NCI-H1092 treated with DMSO at 0.1 percent for 48 hours (cell line): ENCODE measurements at regions not wholly inside any gene's neighbourhood (a gene's known extent, or its start where the extent isn't known, plus 50 kb on each side); places are given as distances from the start of the nearest gene placed in this dataset.

Experiments
- DNase-seq: peaks from one replicate; lab custom pipeline; 2025; lab: John Stamatoyannopoulos, UW

DNA sequence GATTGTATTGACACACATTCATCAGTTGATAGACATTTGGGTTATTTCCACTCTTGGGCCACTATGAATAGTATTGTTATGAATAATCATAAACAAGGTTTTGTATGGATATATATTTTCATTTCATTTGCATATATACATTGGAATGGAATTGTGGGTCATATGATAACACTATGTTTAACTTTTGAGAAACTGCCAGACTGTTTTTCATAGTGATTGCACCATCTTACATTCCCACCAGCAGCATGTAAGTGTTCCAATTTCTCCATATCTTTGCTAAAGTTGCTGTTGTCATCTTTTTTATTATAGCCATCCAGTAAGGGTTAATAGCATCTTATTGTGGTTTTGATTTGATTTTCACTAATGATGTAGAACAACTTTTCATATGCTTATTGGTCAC, 198.5 kb upstream of the PPFIA2 start:
- no peak for DNase-seq

DNA sequence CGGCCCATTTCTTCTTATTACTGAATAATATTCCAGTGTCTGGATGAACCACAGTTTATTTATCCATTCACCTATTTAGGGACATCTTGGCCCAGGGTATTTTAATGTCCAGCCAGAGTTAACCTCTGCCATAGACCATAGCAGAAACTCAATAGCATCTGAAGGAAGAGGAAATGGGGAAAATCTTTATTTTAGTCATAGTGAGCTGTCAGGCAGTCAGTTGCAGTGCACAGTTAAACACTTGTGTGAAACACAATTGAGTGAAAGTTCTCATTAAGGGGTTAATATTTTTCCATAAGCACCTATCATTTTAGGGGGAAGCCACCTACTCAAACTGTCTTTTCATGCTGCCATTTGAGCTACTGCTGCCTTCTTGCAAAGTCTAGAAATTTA, 197.3 kb upstream of the PPFIA2 start:
- no peak for DNase-seq

DNA sequence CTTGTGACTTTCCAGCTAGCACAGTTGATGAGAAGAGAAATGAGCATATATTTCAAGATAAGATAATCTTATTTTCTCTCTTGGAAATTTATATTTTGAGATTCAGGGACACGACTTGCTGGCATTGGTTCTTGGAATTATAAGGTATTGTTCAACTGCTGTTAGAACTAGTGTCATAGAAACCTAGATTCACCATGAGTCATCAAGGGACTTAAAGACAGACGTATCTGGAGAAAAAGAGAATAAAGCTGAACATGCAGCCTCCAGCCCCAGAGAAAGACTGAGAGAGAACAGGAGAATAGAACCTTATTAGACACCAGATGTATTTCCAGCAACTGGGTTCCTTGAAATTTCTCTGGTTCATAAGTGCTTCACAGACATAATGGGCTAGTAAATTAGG, 194.4 kb upstream of the PPFIA2 start:
- no peak for DNase-seq

DNA sequence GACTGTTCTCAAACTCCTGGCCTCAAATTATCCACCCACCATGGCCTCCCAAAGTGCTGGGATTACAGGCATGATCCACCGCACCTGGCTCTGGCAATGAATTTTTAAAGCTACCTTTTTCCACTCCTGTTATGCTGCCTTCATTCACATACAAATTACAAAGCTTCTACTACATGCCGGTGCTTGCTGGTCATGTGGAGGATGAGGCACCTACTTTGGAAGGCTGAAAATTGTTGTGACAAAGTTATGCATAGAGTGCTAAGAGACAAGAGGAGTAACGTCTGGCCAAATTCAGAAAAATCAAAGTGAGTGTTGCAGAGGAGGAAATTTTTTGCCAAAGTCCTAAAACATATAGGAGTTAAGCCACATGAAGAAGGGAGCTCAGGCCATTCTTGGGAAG, 191.7 kb upstream of the PPFIA2 start:
- no peak for DNase-seq

DNA sequence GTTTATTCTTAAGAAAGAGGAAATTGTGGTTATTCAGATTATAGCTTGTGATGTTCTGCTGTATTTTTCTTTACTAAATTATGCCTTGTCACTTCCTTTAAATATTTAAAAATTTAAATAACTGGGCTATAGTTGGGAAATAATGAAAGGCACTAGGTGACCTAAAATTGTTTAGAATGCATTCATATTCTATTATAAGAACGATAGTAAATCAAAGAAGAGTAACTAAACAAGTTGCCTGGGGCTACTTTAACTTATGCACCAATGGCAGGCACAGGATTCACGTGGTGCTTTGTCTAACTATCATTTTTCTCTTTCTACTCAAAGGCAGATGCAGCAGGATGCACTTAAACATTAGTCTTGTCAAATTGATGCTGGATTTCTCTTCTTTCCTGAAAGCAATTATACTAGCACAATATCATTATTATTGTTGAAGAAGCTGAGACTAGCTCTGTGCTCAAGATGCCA, 190.7 kb upstream of the PPFIA2 start:
- no peak for DNase-seq

DNA sequence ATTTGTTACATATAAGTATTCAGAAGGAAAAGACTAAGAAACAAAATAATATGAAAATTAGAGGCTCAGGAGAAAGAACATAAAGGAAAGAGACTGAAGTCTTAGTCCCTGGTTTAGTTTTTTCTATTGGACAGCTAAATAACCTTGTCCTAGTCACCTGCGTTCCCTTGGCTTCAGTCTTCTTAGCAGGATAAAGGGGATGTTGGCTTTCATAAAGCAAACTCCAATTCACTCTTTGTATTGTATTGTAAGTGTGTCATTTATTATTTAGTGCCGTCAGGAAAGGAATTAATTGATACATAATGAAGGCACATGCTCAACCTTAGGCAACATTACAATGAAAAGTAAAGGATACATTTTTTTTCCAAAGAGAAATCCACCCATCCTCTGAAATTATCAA, 190.3 kb upstream of the PPFIA2 start:
- DNase-seq: no peak

DNA sequence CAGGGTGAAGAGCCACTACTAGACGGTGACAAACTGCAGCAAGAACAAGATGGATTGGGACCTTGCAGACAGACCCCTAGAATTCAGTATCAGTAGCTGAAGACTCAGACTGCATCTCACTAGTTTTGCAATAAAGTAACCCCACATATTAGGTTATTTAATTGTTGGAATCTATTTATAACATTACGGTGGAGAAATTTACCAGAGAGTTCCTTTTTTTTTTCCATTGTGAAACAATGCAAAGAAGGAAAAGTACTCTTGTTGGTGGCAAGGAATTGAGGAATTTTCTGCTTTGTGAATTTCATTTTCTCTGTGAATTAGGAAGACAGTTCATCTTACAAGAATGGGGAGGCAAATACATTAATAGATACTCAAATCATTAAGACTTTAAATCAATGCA, 185.7 kb upstream of the PPFIA2 start:
- DNase-seq: no peak

DNA sequence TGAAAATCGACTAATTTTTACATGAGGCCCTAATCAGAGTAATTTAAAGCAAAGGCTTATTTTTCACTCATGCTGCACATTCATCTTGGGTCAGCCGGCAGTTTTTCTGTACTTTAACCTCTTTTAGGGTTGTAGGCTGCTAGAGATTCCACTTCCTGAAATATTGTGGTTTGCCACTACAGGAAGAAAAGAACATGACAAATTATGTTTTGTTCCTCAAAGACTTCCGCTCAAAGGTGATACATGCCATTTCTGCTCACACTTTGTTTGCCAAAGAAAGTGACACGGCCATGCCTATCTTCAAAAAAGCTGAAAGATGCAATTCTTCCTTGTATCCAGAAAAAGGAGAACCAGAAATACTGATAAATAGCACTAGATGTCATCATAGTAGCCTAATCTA, 183.4 kb upstream of the PPFIA2 start:
- DNase-seq: no peak

DNA sequence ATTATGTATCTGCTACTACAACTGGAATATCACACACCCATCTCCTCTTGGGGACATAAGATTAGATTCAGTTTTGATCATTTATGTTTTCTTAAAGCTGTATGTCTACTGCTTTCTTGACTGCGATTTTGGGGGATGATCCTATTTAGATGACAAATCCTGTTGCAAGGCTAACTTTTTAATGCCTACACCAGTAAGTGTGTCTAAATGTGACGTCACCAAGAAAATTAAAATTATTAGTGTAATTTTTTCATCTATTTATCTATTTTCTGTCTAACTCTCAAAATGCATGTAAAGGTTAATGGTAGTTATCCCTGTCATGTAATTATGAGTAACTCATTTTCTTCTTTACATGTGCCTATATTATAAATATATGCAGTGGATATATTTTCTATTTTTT, 170.9 kb upstream of the PPFIA2 start:
- DNase-seq: no peak

DNA sequence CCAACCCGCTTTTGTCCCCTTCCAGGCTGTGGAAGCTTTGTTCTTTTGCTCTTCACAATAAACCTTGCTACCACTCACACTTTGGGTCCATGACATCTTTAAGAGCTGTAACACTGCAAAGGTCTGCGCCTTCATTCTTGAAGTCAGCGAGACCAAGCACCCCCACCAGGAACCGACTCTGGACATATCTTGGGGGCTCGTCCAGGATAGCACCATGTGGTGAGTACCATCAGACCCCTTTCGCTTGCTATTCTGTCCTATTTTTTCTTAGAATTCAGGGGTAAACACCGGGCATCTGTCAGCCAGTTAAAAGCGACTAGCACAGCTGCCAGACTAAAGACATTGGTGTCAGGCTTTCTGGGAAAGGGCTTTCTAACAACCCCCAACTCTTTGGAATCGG, 137.6 kb upstream of the PPFIA2 start:
- no peak for DNase-seq

DNA sequence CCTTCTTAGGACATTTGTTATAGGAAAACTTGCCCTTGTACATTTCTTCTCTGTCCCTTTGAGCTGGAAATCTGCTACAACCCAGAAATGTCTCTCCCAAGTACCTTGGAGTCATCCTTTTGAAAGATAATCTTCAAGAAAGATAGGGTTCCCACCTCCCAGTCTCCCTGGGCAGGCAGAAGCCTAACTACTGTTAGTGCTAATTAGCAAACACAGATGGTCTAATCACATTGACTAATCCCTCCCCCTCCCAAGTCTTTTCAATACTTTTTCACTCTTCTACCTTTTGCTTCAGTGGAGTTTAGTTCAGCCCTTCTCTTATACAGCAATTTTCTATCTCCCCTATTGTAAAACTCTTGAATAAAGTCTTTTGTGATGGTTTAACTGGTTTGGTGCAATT, 129.8 kb upstream of the PPFIA2 start:
- DNase-seq: no peak

DNA sequence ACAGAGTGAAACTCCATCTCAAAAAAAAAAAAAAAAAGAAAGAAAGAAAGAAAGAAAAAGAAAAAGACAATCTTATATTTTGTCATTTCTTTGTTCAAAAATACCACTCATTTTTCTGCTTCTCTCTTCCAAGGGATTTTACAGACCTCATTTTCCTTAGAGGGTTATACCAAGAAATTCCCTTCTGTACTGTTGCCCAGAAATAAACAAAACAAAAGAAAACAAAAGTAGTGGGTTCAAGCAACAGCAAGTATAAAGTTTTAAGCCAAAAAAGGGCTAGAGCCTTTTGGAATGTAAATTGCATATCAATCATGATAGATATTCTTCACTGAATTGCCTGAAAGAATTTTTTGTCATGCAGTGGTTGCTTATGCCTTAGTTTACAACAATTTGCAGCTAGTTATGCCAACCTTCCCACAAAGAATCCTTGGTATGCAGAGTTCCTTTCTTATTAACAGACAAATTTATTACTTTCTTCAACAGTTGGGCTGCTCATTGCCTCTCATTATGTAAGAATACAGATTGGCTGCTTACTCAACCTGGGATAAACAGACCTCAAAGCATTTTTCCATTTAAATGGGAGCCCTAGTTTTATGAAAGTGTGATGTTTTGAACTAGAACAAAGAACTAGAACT, 129.1 kb upstream of the PPFIA2 start:
- DNase-seq: no peak

DNA sequence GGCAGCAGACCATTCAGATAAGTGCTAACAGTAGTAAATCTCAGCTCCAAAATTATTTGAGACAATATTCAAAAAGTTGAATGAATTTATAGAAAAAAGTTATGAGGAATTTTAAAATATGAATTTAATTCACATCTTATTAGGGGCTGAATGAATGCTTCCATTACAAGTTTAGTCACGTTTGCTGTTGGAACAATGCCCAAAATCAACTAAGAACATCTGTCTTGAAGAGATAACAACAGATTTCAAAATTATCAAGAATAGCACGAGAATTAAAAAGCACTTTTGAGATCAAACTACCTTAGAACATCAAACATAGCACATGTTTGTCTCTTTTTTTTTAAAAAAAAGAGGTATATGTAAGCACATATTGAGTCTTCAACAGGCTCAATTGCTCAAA, 115.4 kb upstream of the PPFIA2 start:
- no peak for DNase-seq

DNA sequence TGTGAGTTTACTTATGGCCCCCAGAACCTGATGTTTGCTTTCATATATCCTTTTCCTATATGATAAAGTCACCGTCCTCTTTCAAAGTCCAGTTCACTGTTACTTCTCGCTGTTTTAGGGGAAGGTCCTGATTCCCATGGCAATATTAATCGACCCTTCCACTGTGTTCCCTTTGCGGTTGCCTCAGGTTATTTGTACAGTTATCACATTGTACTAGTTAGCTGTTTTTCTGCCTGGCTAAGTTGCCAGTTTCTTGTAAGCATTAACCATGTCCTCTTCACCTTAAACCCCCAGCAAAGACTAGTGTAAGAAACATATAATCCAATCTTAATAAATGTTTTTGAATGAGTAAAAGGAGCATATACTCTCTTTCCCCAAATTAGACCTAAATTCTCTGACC, 115.0 kb upstream of the PPFIA2 start:
- DNase-seq: no peak

DNA sequence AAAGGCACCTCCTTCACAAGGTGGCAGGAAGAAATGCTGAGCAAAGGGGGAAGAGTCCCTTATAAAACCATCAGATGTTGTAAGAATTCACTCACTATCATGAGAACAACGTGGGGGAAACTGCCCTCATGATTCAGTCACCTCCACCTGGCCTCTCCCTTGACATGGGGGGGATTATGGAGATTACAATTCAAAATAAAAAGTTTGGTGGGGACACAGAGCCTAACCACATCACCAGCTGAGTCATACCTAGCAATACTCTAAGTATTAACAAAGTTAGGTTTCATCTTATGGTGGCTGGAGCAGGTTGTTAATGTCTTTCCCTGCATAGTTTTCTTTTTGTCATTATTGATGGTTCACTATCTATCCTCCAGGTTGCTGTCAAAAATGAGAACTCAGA, 113.2 kb upstream of the PPFIA2 start:
- no peak for DNase-seq

DNA sequence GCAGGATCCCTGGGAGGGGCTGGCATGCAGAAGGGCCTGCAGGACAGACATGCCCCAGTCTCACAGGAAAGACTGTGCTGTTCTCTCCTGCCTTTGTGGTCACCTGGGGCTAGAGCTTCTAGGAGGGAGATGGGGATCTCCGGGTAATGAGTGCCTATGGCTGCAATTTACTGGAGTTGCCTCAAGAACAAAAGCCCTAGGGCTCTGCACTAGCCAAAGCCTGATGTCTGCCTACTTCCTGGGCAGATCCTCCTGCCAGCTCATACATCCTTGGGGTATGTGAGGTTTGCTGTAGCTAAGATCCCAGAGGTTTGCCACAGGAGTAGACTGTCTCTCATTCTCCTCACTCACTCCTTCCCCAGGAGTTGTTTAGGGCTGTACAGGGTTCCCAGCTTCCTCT, 106.9 kb upstream of the PPFIA2 start:
- no peak for DNase-seq

DNA sequence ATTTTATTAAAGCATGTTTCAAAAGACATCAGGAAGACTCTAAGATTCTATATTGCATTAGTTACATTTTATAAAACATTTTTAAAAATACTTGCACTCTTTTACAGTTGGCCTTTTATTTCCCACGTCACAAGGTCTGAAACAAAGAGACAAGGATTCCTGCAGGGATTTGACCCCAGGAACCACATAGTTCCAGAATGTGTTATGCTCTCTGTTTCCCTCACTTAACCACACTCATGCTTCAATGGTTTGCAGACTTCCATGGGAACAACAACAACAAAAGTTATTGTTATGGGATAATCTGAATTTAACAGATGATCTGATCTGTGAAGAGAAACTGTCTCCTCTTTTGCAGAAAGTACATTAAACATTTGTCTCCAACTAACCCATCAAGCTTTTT, 104.3 kb upstream of the PPFIA2 start:
- no peak for DNase-seq

DNA sequence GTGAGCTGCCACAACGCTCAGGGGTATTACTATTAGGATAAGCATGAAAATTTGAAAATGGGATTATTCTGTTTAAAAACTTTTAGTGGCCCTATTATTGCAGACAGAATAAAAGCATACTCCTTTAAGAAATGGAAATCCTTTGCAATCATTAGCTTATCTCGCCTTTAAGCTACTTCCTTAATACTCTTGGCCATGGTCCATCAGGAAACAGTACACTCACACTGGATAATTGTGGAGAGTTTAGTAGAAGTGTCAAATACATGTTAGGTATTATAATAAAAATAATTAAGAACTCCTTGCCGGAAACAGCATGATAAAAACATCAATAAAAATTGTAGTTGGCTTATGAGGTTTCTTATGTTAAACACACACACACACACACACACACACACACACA, 100.4 kb upstream of the PPFIA2 start:
- no peak for DNase-seq

DNA sequence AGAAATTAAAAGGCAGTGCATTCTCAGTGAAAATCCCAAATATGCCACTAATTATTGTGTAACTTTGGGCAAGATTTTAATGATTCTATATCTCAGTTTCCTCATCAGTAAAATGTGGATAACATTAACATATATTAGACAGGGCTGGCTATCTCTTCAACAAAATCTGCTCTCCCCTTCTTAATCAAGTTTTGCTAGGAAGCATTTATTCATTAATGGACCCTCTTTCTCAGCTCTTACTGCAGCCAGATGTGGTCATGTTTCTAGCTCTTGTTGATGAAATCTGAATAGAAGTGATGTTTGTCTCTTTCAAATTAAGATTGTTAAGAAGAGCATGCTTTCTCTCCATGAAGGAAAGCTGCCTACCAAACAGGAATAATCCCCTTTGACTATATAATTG, 84.4 kb upstream of the PPFIA2 start:
- no peak for DNase-seq

DNA sequence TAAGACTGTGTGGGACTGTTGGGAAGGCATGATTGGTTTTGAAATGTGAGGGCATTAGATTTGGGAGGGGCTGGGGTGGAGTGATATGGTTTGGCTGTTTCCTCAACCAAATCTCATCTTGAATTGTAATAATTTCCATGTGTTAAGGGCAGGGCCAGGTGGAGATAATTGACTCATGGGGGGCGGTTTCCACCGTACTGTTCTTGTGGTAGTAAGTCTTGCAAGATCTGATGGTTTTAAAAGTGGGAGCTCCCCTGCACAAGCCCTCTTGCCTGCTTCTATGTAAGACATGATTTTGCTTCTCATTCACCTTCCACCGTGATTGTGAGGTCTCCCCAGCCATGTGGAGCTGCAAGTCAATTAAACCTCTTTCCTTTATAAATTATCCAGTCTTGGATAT, 76.6 kb upstream of the PPFIA2 start:
- DNase-seq: no peak

DNA sequence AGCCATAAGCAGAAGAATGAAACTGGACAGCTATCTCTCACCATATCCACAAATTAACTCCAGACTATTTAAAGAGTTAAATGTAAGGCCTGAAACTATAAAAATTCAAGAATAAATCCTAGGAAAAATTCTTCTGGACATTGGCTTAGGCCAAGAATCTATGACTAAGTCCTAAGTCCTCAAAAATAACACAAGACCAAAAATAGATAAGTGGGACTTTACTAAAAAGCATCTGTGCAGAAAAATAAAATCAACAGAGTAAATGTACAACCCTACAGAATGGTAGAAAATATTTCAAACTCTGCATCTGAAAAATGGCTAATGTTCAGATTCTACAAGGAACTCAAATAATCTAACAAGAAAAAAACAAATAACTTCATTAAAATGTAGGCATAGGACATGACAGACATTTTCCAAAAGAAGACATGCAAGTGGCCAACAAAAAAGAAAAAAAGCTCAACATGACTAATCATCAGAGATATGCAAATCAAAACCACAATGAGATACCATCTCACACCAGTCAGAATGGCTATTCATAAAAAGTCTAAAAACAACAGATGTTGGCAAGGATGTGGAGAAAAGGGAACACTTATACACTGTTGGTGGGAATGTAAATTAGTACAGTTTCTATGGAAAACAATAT, 61.0 kb upstream of the PPFIA2 start:
- DNase-seq: no peak

DNA sequence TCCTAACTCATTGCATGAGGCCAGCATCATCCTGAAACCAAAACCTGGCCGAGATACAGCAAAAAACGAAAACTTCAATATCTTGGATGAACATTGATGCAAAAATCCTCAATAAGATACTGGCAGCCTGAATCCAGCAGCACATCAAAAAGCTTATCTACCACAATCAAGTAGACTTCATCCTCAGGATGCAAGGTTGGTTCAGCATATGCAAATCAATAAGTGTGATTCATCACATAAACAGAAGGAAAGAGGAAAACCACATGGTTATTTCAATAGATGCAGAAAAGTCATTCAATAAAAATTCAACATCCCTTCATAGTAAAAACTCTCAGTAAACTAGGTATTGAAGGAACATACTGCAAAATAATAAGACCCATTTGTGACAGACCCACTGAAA, 56.5 kb upstream of the PPFIA2 start:
- no peak for DNase-seq

DNA sequence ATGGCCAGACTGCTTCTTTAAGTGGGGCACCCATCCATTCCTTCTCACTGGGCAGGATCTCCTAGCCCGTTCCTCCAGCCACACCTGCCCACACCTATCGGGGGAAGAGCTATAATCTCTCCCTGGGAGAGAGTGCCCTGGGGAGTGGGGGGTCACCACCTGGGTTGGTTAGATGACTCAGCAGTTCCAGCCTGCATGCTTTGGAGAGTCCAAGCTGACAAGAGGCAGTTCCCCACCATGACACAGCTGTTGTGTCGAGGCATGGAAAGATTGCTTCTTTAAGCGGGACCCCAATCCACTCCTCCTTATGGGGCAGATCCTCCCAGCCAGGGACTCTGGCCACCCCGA, 52.6 kb upstream of the PPFIA2 start:
- DNase-seq: no peak

DNA sequence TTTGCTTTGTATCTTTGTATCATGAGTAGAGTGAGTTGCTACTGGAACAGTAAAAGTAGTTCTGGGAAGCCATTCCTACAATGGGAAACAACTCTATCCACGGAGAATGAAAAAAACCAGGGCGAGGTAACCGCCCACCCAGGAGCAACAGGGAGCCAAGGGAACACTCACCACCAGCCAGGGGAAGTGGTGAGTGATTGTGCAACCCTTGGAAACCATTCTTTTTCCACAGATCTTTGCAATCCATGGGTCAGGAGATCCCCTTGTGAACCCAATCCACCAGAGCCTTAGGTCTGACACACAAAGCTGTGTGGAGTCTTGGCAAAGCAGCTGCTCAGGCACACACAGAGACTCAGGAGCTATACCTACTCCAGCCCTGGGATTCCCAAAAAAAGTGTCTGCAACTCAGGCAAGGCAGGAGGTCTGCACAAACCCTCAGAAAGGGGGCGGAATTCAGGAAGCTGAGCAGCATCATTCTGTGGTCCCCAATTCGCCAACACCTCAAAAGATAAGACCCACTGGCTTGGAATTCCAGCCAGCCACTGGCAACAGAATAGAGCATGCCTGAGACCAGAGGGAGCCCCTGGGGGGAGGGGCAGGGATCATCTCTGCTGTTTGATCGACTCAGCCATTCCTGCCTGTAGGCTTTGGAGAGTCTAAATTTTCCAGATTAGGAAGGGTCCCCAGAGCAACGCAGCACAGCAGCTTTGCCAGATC, 52.1 kb upstream of the PPFIA2 start:
- DNase-seq: no peak
